ENCODE measurements at regions not wholly inside any gene's neighbourhood (a gene's known extent, or its start where the extent isn't known, plus 50 kb on each side); places are given as distances from the start of the nearest gene placed in this dataset.

GRCh38 chr1:229063154-229063773 is 207.6 kb upstream of the RAB4A start:
- DNase-seq (ENCODE audit: low spot score), result no peak

- DNase-seq (ENCODE audit: low spot score), result no peak
Measured at GRCh38 chr1:229064320-229065168, 206.4 kb upstream of the RAB4A start.

- no peak for DNase-seq (ENCODE audit: low spot score)
Measured at GRCh38 chr1:229065613-229066012, 205.3 kb upstream of the RAB4A start.

GRCh38 chr1:229066591-229066990 is 204.3 kb upstream of the RAB4A start:
- no peak for DNase-seq (ENCODE audit: low spot score)

- DNase-seq (ENCODE audit: low spot score), result no peak
Measured at GRCh38 chr1:229067546-229067945, 203.4 kb upstream of the RAB4A start.

GRCh38 chr1:229068270-229068987 is 202.5 kb upstream of the RAB4A start:
- DNase-seq (ENCODE audit: low spot score), result no peak

- no peak for DNase-seq (ENCODE audit: low spot score)
Measured at GRCh38 chr1:229069176-229069575, 201.7 kb upstream of the RAB4A start.

- no peak for DNase-seq (ENCODE audit: low spot score)
Measured at GRCh38 chr1:229070168-229070567, 200.7 kb upstream of the RAB4A start.

- no peak for DNase-seq (ENCODE audit: low spot score)
Measured at GRCh38 chr1:229073251-229073650, 197.7 kb upstream of the RAB4A start.

- DNase-seq (ENCODE audit: low spot score), result no peak
Measured at GRCh38 chr1:229075217-229075616, 195.7 kb upstream of the RAB4A start.

- DNase-seq (ENCODE audit: low spot score), result no peak
Measured at GRCh38 chr1:229075716-229076115, 195.2 kb upstream of the RAB4A start.

GRCh38 chr1:229076195-229076594 is 194.7 kb upstream of the RAB4A start:
- DNase-seq (ENCODE audit: low spot score), result no peak

- no peak for DNase-seq (ENCODE audit: low spot score)
Measured at GRCh38 chr1:229079016-229079595, 191.8 kb upstream of the RAB4A start.

GRCh38 chr1:229080361-229080760 is 190.6 kb upstream of the RAB4A start:
- DNase-seq (ENCODE audit: low spot score), result no peak

GRCh38 chr1:229085291-229085690 is 185.6 kb upstream of the RAB4A start:
- no peak for DNase-seq (ENCODE audit: low spot score)

- no peak for DNase-seq (ENCODE audit: low spot score)
Measured at GRCh38 chr1:229086091-229086490, 184.8 kb upstream of the RAB4A start.

- no peak for DNase-seq (ENCODE audit: low spot score)
Measured at GRCh38 chr1:229086686-229087085, 184.2 kb upstream of the RAB4A start.

- DNase-seq (ENCODE audit: low spot score), result no peak
Measured at GRCh38 chr1:229087339-229087738, 183.6 kb upstream of the RAB4A start.

- no peak for DNase-seq (ENCODE audit: low spot score)
Measured at GRCh38 chr1:229087906-229088305, 183.0 kb upstream of the RAB4A start.

GRCh38 chr1:229088711-229089110 is 182.2 kb upstream of the RAB4A start:
- no peak for DNase-seq (ENCODE audit: low spot score)

- DNase-seq (ENCODE audit: low spot score), result no peak
Measured at GRCh38 chr1:229089586-229090208, 181.2 kb upstream of the RAB4A start.

- no peak for DNase-seq (ENCODE audit: low spot score)
Measured at GRCh38 chr1:229091721-229092136, 179.2 kb upstream of the RAB4A start.
